GM13976 (cell line): ENCODE measurements at regions not wholly inside any gene's neighbourhood (a gene's known extent, or its start where the extent isn't known, plus 50 kb on each side); places are given as distances from the start of the nearest gene placed in this dataset.

Experiments used
- DNase-seq: peaks from one replicate; pipeline ENCODE4 v3.0.0; 2012; ENCODE audit warnings: low spot score
- in situ Hi-C: fragments of 300-500 bp; cut with MboI; formaldehyde crosslinking; loops from one replicate; pipeline ENCODE4 v1.12.0; 2022; ENCODE audit warnings: low sequenced_read_pairs, mixed read lengths, inconsistent platforms; ENCODE audit not compliant: unreplicated experiment
- TF ChIP-seq, protein P1 (sequence below): IDR thresholded peaks from 2 replicates; pipeline ENCODE4 v1.5.1; 2012; ENCODE audit warnings: borderline replicate concordance, mild to moderate bottlenecking; ENCODE audit not compliant: insufficient read depth; ENCODE audit errors: extremely low read depth, missing control alignments, control extremely low read depth

- TF ChIP-seq, protein P1, sequence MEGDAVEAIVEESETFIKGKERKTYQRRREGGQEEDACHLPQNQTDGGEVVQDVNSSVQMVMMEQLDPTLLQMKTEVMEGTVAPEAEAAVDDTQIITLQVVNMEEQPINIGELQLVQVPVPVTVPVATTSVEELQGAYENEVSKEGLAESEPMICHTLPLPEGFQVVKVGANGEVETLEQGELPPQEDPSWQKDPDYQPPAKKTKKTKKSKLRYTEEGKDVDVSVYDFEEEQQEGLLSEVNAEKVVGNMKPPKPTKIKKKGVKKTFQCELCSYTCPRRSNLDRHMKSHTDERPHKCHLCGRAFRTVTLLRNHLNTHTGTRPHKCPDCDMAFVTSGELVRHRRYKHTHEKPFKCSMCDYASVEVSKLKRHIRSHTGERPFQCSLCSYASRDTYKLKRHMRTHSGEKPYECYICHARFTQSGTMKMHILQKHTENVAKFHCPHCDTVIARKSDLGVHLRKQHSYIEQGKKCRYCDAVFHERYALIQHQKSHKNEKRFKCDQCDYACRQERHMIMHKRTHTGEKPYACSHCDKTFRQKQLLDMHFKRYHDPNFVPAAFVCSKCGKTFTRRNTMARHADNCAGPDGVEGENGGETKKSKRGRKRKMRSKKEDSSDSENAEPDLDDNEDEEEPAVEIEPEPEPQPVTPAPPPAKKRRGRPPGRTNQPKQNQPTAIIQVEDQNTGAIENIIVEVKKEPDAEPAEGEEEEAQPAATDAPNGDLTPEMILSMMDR = no peak
- no peak for DNase-seq
- in situ Hi-C loops = no loop called here
Measured at GRCh38 chr11:121802542-121802941, 313.5 kb downstream of the BLID start.

DNA sequence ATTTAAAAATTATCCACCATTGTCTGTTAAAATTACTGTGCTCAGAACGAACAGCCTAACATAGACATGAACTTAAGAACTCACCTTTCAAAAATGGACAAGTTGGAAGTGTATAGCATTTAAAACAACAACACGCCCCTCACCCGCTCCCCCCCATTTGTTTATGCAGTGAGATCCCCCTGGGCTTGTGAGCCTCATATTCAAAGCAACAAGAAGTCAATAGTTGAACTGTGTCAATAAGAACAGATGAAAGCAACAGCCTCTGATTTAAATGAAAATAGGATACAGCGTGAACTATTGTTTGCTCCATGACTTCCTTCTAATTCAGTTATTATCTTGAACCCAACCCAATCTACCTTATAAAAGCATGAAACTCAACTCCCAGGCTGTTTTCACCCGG, 314.2 kb downstream of the BLID start:
- in situ Hi-C loops = no loop called here
- DNase-seq = no peak
- TF ChIP-seq, protein P1 = no peak

DNA sequence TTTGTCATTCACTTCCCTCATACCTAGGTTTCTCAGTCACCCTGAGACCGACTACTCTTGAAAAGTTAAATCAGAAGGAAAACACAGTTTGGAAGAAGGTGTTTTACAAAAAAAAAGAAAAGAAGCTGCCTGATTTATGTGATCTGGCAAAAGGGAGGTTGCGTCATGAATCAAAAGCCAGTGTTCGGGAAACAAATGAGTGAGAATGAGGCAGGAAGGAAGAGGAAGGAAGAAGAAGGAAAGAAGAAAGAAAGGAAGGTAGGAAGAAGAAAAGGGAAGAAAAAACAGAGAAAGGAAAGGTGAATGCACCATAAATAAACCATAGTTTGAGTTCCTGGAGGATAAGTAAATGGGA, 314.6 kb downstream of the BLID start:
- in situ Hi-C loops = no loop called here
- TF ChIP-seq, protein P1 = no peak
- DNase-seq = no peak

GRCh38 chr11:121800731-121801393, 315.2 kb downstream of the BLID start:
- DNase-seq = no peak
- in situ Hi-C loops = no loop called here
- TF ChIP-seq, protein P1 = no peak

- in situ Hi-C loops = no loop called here
- TF ChIP-seq, protein P1 = no peak
- no peak for DNase-seq
Measured at GRCh38 chr11:121800240-121800639, 315.8 kb downstream of the BLID start.

DNA sequence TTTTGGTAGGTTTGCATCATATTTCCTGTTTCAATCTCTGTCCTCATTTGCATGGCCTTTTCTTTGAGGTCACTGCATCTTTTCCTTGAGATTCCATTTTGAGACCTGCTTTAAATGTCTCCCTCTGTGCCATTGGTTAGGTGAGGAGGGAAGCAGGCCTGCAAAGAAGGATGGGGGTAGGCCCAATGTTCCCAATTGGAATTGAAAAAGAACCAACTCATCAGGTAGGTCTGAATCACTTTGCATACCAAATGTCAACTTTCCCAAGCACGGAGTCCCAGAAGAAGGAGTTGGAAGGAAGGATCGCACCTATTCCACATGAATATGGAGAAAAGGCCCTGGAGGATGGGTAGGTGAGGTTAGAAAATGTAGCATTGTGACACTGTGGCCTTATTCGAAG, 318.5 kb downstream of the BLID start:
- in situ Hi-C loops = no loop called here
- TF ChIP-seq, protein P1 = no peak
- no peak for DNase-seq
